GM19351 (cell line): ENCODE measurements at regions not wholly inside any gene's neighbourhood (a gene's known extent, or its start where the extent isn't known, plus 50 kb on each side); places are given as distances from the start of the nearest gene placed in this dataset.
"Not testable (repeated sequence)": the region's sequence is repeated elsewhere in the genome, so short reads cannot be mapped to it uniquely, and the experiment has no call there.

Experiments used
- ATAC-seq: cut with Tn5 transposase; IDR thresholded peaks from one replicate; pipeline ENCODE4 v1.9.1; 2021; ENCODE audit warnings: mild to moderate bottlenecking, moderate library complexity; ENCODE audit not compliant: unreplicated experiment

DNA sequence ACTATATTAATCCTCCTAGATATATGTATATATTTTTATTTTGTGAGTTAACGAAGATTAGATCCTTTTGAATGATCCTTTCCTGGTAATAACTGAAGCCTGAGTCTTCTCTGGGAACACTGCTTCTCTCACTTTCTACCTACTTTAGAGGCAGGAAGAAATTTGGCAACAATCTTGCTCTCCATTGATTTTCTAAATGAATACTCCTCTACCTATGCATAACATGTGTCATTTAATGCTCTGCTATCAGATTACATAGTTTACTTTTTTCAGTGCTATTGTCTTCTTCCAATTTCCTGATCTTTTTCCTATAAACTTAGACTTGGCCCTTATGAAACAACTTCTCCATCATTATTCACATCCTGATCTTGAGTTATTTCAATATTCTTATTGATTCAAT lies 60.4 kb upstream of the PDHA2 start:
- no peak for ATAC-seq

DNA sequence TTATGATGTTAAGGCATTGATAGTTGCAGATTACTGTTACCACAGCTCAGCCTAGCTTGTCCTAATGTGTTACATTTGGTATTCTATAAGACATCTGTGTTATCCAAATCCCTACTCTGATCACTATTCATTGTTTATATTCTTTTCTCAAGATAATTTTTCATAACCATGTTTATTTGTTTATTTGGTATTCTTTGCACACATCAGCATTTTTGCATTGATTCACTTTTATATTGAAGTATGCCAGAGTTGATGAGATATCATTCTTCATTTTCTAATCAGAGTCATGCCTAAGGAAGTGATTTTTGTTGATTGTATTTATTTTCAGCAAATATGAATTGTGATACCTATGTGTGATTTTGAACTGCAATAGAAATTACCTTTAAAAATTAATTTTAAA lies 61.2 kb upstream of the PDHA2 start:
- no peak for ATAC-seq

DNA sequence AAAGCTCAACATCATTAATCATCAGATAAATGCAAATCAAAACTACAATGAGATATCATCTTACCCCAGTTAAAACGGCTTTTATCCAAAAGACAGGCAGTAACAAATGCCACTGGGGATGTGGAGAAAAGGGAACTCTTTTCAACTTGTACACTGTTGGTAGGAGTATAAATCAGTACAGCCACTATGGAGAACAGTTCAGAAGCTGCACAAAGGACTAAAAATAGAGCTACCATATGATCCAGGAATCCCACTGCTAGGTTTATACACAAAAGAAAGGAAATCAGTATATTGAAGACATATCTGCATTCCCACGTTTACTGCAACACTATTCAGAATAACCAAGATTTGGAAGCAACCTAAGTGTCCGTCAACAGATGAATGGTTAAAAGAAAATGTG lies 69.3 kb upstream of the PDHA2 start:
- ATAC-seq = not testable (repeated sequence)

DNA sequence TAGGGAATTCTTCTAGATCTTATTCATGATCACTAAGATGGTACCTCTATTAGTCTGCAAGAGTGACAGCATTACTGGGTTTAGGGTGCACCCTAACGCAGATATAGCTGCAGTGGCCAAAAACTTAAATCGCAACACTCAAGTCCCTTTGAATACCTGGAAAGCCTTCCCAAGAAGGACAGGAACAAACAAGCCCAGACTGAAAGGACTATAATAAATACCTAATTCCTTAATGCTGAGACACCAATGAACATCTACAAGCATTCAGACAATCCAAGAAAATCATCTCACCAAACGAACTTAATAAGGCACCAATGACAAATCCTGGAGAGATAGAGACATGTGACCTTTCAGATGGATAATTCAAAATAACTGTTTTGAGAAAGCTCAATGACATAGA lies 74.9 kb upstream of the PDHA2 start:
- ATAC-seq = no peak

DNA sequence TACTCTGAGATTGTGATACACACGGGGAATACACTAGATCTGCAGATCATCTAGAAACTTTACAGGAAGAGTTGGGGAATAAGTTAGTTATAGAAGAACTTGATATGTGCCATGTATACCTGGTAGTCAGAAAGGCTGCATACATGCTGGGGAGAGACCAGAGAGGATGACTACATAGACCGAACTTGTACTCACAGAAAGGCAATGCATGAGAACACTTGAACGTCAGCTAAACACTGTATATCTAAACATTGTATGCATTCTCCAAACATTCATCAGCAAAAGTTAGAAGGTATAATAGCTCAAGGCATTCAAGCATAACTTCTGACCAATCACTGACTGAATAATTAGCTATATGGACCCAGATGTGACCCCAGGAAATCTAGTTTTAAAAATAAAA lies 78.0 kb upstream of the PDHA2 start:
- ATAC-seq = no peak

DNA sequence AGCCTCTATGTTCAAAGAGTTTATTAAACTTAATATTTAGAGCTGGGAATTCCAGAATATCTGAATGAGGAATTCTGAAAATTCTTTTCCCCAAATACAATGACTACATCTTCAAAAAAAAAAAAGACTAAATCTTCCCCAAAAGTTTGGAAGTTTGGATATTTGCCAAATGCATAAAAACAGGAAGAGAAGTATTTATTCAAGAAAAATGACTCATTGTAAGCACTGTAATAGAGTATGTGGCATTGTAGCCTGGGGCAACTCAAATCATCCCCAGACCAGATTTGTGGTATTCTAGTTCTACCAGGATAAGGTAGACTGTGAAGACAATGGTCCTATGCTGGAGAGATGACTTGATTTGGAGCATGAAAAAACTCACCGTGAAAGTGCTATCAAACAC lies 78.5 kb upstream of the PDHA2 start:
- no peak for ATAC-seq

DNA sequence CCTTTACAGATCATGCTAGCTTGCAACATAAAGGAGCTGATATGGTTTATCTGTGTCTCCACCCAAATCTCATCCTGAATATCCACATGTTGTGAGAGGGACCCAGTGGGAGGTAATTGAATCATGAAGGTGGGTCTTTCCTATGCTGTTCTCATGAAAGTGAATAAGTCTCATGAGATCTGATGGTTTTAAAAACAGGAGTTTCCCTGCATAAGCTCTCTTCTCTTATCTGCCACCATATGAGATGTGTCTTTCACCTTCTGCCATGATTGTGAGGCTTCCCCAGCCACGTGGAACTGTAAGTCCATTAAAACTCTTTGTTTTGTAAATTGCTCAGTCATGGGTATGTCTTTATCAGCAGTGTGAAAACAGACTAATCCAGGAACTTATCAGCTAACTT lies 79.2 kb upstream of the PDHA2 start:
- ATAC-seq = not testable (repeated sequence)

DNA sequence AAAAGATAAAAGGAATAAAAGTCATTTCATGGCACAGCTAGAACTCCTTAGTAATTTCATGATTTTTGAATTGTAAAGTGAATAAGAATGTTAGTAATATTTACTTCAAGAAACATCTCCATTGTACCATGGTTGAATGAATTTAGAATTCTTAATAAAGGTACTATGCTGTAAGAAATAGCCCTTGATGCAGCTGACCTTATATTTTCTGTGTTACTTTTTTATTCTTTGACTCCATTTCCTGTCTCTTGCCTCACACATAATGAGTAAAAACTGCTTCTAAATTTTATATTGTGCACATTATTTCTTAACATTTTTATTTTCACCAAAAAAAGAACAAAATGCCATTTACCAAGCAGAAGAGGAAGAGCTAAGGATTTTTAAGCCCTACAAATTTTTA lies 81.9 kb upstream of the PDHA2 start:
- ATAC-seq = no peak

DNA sequence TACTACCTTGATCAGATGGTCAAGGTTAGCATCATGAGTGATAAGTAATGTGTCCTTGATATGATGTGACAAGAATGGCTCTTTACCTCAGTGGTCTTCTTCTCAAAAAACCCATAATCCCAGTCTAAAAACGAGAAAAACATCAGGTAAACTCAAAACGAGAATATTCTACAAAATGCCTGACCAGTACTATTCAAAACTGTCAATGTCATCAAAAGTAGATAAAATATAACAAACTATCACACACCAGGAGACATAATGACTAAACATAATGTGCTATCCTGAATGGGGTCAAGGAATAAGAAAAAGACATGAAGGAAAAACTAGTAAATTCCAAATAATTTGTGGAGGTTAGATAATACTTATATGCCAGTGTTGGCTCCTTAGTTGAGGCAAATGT lies 85.2 kb upstream of the PDHA2 start:
- ATAC-seq = no peak

DNA sequence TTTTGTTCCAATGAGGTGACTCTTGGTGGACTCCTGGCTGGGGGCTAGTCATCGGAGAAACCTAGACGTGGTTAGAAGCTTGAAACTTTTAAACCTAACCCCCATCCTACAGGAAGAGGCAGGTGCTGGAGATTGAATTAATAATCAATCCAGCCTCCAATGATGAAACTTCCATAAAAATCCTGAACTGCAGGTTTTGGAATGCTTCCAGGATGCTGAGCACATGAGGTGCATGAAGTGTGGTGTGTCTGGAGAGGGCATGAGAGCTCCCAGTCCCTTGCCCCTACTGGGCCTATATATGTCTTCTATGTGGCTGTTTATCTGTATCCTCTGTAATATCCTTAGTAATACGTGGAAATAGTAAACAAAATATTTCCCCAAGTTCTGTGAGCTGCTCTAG lies 90.7 kb upstream of the PDHA2 start:
- no peak for ATAC-seq

DNA sequence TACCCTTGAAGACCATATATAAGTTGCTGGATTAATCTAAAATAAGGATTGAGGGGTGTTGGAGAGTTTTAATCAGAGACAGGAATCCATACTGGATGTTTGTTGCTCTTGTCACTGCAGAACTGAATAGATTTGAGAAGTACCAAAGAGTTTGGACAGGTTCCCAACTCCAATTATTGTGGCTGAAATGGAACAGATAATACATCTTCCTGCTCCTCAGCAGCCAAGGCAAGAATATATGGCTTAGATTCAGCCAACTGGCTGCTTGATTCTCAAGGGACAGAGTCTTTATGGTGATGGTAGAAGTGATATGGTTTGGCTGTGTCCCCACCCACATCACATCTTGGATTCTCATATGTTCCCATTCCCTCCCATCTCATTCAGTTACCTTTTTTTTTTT lies 97.0 kb upstream of the PDHA2 start:
- ATAC-seq = no peak

DNA sequence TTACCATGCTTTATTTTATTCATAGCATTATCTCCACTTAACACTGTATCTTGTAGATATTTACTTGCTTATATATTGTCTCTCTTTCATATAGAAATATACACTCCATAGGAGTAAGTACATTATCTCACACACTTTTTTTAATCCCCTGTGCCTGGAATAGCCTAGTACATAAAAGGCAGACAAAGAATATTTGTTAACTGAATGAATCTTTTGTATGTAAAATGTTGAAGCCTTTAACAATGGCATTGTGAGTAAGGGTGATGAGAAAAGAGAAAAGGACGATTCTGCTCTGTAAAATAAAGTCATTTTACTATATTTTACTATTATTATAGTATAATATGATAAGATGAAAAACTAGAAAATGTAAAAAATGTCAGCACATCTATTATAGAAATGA lies 97.7 kb upstream of the PDHA2 start:
- no peak for ATAC-seq

DNA sequence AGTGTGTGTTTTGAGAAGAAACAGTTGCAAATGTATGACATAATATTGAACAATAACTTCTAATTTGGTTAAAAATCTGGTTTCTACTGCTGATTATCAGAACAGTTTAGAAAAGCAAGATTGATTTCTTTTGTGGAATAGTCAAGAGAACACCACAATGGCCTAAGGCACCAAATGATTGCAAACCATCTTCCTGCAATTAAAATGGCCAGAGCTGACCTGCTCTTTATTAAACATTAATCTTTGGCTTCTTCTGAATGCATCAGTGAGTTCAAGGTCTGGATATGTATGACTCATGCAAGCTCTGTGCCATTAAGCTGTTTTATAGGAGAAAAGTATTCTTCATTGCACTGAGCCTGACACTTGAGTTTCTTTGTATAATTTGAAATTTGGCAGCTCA lies 107.8 kb upstream of the PDHA2 start:
- no peak for ATAC-seq

DNA sequence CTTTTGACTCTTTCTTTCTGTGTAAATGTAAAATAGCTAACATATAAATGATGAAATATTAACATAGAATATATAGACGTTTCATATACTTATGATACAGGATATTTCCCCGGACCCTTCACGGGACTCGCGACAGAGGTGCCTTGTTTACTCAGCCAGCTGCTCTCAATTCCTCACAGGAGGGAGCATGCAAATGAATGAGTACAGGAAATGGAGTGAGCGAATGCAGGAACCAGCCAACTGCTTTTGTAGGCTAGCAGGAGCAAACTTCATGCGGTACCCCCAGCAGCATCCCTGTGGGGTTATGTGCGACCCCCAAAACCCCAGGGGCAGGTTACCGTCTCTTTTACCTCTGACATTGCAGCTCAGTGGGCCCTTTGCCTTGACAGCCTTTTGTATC lies 110.3 kb upstream of the PDHA2 start:
- ATAC-seq = no peak

DNA sequence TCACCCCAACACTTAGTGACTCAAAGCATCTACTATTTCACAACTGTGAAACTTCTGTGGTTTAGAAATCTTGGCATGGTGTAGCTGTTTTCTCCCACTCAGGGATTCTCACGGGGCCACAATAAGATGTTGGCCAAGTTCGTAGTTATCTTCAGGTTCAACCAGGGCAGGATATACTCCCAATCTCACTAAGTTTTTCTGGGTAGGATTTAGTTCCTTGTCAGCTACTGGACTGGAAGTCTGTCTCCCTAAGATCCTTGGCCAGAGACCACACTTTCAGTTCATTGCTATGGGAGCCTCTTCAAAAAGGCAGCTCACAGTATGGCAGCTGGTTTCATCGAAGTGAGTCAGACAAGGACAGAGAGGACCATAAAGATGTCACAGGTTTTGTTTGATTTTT lies 111.7 kb upstream of the PDHA2 start:
- no peak for ATAC-seq

DNA sequence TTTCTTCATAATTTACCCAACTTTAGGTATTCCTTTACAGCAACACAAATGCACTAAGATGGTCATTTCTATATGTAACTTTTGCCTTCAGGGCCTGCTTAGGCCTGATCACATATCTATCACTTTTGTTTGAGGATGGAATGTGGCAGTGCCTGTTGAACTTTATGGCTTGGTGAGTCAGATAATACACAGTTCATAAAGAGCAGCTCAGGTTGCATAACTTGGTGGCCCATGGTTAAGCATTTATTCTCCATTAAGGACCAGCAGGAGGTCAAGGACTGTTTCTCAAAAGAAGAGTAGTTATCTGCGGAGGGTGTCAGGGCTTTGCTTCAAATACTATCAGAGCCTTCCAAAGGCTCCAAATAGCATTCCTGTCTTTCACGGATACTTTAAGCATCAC lies 124.1 kb upstream of the PDHA2 start:
- no peak for ATAC-seq

DNA sequence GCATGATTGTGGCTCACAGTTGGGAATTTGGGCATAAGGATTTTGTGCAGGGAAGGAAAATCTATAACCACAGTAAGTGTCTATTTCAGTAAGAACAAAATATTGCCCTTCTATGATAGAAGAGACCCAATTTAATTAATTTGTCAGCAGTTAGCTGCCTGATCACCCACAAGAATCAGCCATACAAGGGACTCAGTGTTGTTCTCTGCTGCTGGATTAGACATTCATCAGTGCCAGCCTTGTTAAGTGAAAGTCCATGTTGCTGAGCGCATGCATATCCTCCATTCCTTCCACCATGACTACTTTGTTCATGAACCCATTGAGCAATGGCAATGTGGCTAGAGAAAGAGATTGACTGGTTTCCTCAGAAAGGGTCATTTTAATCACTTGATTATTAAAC lies 125.3 kb upstream of the PDHA2 start:
- no peak for ATAC-seq

DNA sequence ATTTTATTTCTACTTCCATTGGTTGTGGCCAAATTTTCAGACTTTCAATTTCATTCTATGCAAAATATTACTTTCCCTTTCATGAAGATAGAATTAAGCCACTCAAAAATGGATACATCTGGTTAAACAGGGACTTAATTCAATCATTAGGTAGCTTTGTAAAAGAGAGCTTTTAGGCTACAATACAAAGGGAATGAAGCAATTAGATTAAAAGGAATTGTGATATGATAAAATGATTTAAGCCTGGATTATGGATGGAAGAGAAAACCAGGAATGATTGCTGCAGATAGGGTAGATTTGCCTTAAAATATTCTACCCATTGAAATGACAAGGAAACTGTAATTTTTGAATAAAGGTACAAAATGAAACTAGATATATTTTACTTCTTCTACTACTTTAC lies 134.6 kb upstream of the PDHA2 start:
- no peak for ATAC-seq

DNA sequence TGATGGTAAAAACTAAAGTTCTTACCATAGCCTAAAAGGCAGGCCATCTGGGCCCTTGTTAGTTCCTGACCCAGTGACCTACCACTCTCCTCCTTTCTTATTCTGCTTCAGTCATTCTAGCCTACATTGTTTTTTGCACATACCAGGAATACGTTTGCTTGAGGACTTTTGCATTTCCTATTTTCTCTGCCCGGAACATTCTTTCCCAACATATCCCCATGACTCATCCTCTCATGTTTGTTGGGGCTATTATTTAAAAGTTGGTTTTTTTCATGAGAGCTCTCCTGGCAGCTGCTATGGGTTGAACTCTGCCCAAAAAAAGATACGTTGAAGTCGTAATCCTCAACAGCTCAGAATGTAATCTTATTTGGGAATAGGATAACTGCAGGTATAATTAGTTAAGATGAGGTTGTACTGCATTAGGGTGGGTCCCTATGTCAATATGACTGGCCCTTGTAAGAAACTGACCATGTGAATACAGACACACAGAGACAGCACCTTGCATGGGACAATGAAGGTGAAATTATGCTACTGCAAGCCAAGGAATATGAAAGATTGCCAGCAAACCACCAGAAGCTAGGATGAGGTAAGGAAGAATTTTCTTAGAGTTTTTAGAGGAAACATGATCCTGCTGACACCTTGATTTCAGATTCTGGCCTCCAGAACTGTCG lies 138.3 kb upstream of the PDHA2 start:
- ATAC-seq = no peak

DNA sequence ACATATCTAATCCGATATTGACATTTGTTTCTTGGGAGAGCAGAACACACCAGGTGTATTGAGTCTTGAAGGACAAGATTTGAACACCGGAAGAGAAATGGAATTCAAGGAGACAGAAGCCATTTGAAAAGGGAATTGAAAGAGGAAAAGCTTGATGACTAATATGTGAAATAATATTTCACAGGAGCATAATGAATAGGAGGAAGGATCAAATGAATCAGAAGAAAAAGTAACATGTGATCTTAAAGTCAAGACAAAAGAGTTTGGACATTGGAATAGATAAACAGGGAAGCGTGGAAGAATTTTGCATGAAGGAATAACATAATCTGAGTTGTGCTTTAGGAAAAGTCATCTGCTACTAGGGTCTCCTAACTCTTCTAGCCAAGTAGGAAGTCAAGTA lies 145.5 kb upstream of the PDHA2 start:
- no peak for ATAC-seq

DNA sequence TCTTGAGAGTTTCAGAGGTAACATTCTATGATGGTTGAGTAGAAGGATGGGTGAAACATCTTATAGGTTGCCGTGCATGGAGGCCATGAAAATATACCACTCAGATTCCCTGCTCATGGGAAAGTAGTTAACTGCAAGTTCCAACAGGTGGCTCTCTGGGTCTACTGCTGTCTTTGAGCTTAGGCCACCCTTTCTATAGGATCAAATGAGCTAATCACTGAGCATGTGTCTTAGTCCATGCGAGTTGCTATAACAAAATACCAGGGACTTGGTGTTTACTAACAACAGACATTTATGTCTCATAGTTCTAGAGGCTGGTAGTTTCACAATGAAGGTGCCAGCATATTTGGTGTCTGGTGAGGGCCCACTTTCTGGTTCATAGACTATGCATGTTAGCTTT lies 144.8 kb upstream of the UNC5C start:
- no peak for ATAC-seq

DNA sequence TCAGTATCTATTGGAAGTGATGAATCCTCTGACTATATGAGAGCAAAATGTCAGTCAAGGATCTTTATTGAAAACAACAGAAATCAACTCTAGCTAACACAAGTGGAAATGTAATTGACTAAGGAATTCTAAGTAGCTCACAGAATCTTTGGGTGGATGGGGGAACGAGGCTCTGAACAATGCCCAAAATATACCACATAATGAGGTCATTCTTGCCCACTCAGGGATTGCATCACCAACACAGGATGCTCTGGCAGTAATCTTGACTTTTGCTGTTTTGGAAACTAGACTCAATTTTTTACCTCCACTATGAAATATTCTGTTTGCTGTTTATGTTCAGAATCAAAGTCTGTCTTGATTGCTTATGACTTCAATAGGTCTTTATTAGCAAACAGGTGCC lies 127.4 kb upstream of the UNC5C start:
- ATAC-seq = no peak

DNA sequence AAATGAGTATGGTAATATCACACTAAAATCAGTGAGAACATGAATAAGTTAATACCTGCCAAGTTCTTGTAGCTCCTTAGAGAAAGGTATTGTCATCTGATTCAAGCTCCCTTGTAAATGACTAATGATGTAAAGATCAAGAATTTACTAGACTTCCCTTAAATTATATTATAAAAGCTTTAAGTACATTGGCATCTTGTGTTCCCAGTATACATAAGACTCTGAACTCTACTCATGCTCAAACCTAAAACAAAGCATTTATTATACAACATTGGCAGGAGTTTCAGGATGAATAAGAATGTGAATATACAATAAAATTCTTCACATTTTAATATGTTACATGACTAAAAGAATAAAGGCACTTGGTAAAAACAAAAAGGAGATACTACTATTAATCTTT lies 126.8 kb upstream of the UNC5C start:
- no peak for ATAC-seq

DNA sequence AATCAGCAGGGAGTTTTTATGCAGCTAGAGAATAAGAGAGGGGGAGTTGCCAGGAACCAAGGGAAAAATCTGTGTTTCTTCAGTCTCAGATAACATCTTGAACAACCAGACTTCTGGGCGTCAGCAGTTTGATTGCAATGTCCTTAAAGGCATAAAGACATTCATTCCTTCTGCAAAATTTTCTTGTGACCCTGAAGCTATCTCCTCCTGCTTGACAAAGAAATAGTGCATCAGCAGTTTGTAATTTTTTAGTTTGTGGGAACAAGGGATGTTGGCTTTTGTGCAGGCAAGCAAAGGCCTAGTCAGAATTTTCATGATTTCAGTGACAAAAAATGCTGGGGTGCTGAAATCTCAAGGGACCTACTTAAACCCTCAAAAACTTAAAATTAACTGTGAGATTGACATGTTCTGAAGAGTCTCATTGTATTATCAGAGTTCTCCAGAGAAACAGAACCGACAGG lies 125.8 kb upstream of the UNC5C start:
- no peak for ATAC-seq
